Spleen (tissue), 7 donors: ENCODE measurements at regions not wholly inside any gene's neighbourhood (a gene's known extent, or its start where the extent isn't known, plus 50 kb on each side); places are given as distances from the start of the nearest gene placed in this dataset.

Experiments used
- POLR2AphosphoS5 ChIP-seq, 3 donors: sonication (generic); formaldehyde crosslinking; IDR thresholded peaks; one replicate each; pipeline ENCODE4 v1.5.1; 2017; ENCODE audit warnings: antibody characterized with exemption in 3 of 3
- TF ChIP-seq, protein P1 (sequence below), 11 experiments: fragments of 200-600 bp in 7 of 11; fragments of 450-650 bp in 4 of 11; sonication (generic) in 4 of 11; IDR thresholded peaks in 8 of 11; conservative IDR thresholded peaks in 3 of 11; 1 replicate in 7 of 11; 2 replicates in 4 of 11; pipeline versions ENCODE4 v1.4.0 to v1.8.0; 2016 to 2021; ENCODE audit warnings: antibody characterized with exemption in 11 of 11, inconsistent platforms in 4 of 11, mild to moderate bottlenecking in 1 of 11
- donor health status: DM: no; HTN: no; CAD: no; lungs with moderate emphysema.
- donor health status: DM: no; HTN: no; CAD: no.
- donor health status: DM: no; HTN: no; CAD: no.

DNA sequence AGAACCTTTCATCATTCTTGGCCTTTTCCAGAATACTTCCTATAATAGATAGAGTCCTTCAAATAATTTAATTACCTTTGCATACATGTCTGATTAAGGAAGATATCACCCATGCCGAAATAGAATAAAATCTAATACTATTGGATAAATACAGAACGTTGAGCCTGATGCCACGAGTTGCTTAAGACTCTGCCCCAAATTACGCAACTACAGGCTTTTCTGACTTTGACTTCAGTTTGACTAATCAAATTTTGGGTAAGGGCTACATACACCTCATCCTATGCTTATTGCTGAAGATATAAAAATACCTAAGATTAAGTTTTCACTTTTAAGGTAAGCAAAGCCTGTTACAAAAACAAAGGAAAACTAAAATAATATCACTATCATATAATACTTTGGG, 1065.1 kb upstream of the NRXN1 start:
- TF ChIP-seq POLR2AphosphoS5 (IDR thresholded peaks at IDR 0.05): no peak
- TF ChIP-seq, protein P1, sequence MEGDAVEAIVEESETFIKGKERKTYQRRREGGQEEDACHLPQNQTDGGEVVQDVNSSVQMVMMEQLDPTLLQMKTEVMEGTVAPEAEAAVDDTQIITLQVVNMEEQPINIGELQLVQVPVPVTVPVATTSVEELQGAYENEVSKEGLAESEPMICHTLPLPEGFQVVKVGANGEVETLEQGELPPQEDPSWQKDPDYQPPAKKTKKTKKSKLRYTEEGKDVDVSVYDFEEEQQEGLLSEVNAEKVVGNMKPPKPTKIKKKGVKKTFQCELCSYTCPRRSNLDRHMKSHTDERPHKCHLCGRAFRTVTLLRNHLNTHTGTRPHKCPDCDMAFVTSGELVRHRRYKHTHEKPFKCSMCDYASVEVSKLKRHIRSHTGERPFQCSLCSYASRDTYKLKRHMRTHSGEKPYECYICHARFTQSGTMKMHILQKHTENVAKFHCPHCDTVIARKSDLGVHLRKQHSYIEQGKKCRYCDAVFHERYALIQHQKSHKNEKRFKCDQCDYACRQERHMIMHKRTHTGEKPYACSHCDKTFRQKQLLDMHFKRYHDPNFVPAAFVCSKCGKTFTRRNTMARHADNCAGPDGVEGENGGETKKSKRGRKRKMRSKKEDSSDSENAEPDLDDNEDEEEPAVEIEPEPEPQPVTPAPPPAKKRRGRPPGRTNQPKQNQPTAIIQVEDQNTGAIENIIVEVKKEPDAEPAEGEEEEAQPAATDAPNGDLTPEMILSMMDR (IDR thresholded peaks at IDR 0.05 in 8 of 11, conservative IDR thresholded peaks at IDR 0.05 in 3 of 11): no peak
